ENCODE measurements at regions not wholly inside any gene's neighbourhood (a gene's known extent, or its start where the extent isn't known, plus 50 kb on each side); places are given as distances from the start of the nearest gene placed in this dataset.
"Not testable (repeated sequence)": the region's sequence is repeated elsewhere in the genome, so short reads cannot be mapped to it uniquely, and the experiment has no call there.

DNA sequence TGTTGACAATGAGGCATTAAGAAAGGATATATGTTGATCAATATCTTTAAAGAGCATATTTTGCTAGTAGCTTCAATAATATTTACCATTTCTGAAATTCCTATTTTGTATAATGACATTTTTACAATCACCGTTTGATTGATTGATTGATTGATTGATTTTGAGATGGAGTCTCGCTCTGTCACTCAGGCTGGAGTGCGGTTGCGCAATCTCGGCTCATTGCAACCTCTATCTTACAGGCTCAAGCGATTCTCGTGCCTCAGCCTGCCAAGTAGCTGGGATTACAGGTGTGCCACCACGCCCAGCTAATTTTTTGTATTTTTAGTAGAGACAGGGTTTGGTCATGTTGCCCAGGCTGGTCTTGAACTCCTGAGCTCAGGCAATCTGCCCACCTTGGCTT, 150.9 kb upstream of the TEX13D start:
- H3K4me3 ChIP-seq; H3K4me1 ChIP-seq (replicated peaks; ENCODE audit: insufficient read depth); H3K27me3 ChIP-seq (ENCODE audit: insufficient read depth, low read depth); H3K27ac ChIP-seq; H4K20me1 ChIP-seq (ENCODE audit: insufficient read depth); CTCF ChIA-PET; H3K4me2 ChIP-seq; H3F3A ChIP-seq (ENCODE audit: insufficient read depth, low read depth); BruUV-seq (replicated peaks); H3K36me3 ChIP-seq (ENCODE audit: low read depth); H2AFZ ChIP-seq; intact Hi-C loops (cut with micrococcal nuclease; ENCODE audit: unreplicated experiment); H3K9me3 ChIP-seq (ENCODE audit: insufficient read depth, low read depth); DNase-seq; H3K9me2 ChIP-seq (ENCODE audit: insufficient read depth); H3K79me2 ChIP-seq (ENCODE audit: low read depth); POLR2A ChIA-PET (ENCODE audit: unreplicated experiment): not testable (repeated sequence)

DNA sequence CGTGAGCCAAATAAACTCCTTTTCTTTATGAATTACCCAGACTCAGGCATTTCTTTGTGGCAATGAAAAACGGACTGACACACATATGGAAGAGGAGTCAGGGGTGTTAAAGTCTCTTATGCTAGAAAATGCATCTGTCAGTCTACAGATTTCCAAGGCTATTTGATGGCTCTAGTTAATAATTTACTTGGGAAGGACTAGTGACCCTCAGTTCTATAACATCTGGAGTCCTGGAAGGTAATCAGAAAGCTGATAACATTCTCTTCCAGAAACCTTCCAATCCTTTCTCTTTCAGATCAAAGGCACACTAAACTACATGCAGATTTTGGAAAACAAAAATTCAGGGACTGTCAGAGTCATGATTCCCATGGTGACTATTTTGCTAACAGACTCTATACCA, 142.0 kb upstream of the TEX13D start:
- H3K27ac ChIP-seq = no peak overlapping the region
- no peak overlapping the region for H3K4me2 ChIP-seq
- H3K79me2 ChIP-seq (ENCODE audit: low read depth) = no peaks in the 10 kb centered on the region
- no peak for TF ChIP-seq EZH2 (IDR thresholded peaks at IDR 0.05; ENCODE audit: low read depth)
- TF ChIP-seq, protein P1, sequence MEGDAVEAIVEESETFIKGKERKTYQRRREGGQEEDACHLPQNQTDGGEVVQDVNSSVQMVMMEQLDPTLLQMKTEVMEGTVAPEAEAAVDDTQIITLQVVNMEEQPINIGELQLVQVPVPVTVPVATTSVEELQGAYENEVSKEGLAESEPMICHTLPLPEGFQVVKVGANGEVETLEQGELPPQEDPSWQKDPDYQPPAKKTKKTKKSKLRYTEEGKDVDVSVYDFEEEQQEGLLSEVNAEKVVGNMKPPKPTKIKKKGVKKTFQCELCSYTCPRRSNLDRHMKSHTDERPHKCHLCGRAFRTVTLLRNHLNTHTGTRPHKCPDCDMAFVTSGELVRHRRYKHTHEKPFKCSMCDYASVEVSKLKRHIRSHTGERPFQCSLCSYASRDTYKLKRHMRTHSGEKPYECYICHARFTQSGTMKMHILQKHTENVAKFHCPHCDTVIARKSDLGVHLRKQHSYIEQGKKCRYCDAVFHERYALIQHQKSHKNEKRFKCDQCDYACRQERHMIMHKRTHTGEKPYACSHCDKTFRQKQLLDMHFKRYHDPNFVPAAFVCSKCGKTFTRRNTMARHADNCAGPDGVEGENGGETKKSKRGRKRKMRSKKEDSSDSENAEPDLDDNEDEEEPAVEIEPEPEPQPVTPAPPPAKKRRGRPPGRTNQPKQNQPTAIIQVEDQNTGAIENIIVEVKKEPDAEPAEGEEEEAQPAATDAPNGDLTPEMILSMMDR (conservative IDR thresholded peaks at IDR 0.05) = no peak
- POLR2A ChIA-PET (ENCODE audit: unreplicated experiment) = no interaction called here
- H3K4me1 ChIP-seq (replicated peaks; ENCODE audit: insufficient read depth) = no peaks in the 10 kb centered on the region
- CTCF ChIA-PET = no interaction called here
- no peaks in the 10 kb centered on the region for H3K9me3 ChIP-seq (ENCODE audit: insufficient read depth, low read depth)
- H3K4me3 ChIP-seq = no peak overlapping the region
- H3K36me3 ChIP-seq (ENCODE audit: low read depth) = no peaks in the 10 kb centered on the region
- no peaks in the 10 kb centered on the region for H4K20me1 ChIP-seq (ENCODE audit: insufficient read depth)
- no peaks in the 10 kb centered on the region for H3K27me3 ChIP-seq (ENCODE audit: insufficient read depth, low read depth)
- BruUV-seq (replicated peaks) = no TSS peak
- H3K9me2 ChIP-seq (ENCODE audit: insufficient read depth) = no peaks in the 10 kb centered on the region
- DNase-seq = no peak
- intact Hi-C loops (cut with micrococcal nuclease; ENCODE audit: unreplicated experiment) = no loop called here
- no peak overlapping the region for H2AFZ ChIP-seq
- no peaks in the 10 kb centered on the region for H3F3A ChIP-seq (ENCODE audit: insufficient read depth, low read depth)

DNA sequence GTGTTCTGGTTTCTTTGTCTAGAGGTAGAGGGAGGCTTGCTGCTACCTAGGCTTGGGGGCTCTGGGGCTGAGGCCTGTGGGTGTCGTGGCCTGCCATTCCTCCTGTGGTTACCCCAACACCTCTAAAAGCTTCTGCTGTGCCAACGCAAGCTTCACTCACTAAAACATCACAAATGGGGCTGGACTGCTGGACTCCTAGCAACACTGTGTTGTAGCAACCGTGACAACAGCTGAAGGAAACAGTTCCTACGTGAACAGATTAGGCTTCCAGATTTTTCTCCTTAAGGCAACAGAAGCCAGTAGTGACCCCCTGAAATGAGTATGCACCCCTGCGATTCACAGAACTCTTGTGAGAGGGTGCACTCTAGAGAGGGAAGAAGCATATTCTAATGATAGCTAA, 138.3 kb upstream of the TEX13D start:
- TF ChIP-seq EZH2 (IDR thresholded peaks at IDR 0.05; ENCODE audit: low read depth) = no peak
- TF ChIP-seq, protein P1 (conservative IDR thresholded peaks at IDR 0.05) = no peak
- BruUV-seq (replicated peaks) = no TSS peak
- ChIA-PET POLR2A (ENCODE audit: unreplicated experiment) (no interaction called here), CTCF (no interaction called here)
- intact Hi-C loops (cut with micrococcal nuclease; ENCODE audit: unreplicated experiment) = no loop called here
- Histone ChIP-seq H3K79me2 (ENCODE audit: low read depth) (no peaks in the 10 kb centered on the region), H3K4me1 (replicated peaks; ENCODE audit: insufficient read depth) (no peaks in the 10 kb centered on the region), H3K4me3 (no peak overlapping the region), H3K36me3 (ENCODE audit: low read depth) (no peaks in the 10 kb centered on the region), H3K4me2 (no peak overlapping the region), H3K27me3 (ENCODE audit: insufficient read depth, low read depth) (no peaks in the 10 kb centered on the region), H4K20me1 (ENCODE audit: insufficient read depth) (no peaks in the 10 kb centered on the region), H3K9me3 (ENCODE audit: insufficient read depth, low read depth) (no peaks in the 10 kb centered on the region), H3F3A (ENCODE audit: insufficient read depth, low read depth) (no peaks in the 10 kb centered on the region), H3K9me2 (ENCODE audit: insufficient read depth) (no peaks in the 10 kb centered on the region), H3K27ac (no peak overlapping the region), H2AFZ (no peak overlapping the region)
- no peak for DNase-seq

DNA sequence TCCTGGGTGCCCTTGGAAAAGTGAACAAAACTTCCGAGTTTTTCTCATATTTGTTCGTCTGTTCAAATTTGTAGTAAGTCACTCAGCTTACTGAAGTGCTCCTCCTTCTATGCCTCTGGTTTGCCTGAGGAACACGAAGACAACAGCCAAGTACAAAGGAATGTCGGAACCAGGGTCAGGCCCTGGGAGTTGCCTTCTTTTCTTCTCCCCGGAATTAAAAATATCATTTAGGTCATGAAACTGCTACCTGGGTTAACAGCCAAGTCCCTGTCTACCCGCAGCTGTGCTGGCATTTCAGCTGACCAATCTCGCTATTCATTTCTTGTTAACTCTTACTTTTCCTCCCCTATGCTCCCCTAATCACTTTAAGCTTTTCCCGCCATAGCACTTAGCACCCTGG, 137.6 kb upstream of the TEX13D start:
- intact Hi-C loops (cut with micrococcal nuclease; ENCODE audit: unreplicated experiment) = no loop called here
- ChIA-PET POLR2A (ENCODE audit: unreplicated experiment) (no interaction called here), CTCF (no interaction called here)
- H4K20me1 ChIP-seq (ENCODE audit: insufficient read depth) = no peaks in the 10 kb centered on the region
- no peaks in the 10 kb centered on the region for H3K9me3 ChIP-seq (ENCODE audit: insufficient read depth, low read depth)
- H2AFZ ChIP-seq = no peak overlapping the region
- no TSS peak for BruUV-seq (replicated peaks)
- H3K27ac ChIP-seq = no peak overlapping the region
- H3K27me3 ChIP-seq (ENCODE audit: insufficient read depth, low read depth) = no peaks in the 10 kb centered on the region
- no peak for DNase-seq
- H3K9me2 ChIP-seq (ENCODE audit: insufficient read depth) = no peaks in the 10 kb centered on the region
- no peaks in the 10 kb centered on the region for H3K79me2 ChIP-seq (ENCODE audit: low read depth)
- H3F3A ChIP-seq (ENCODE audit: insufficient read depth, low read depth) = no peaks in the 10 kb centered on the region
- no peak overlapping the region for H3K4me2 ChIP-seq
- no peaks in the 10 kb centered on the region for H3K36me3 ChIP-seq (ENCODE audit: low read depth)
- no peaks in the 10 kb centered on the region for H3K4me1 ChIP-seq (replicated peaks; ENCODE audit: insufficient read depth)
- TF ChIP-seq, protein P1 (conservative IDR thresholded peaks at IDR 0.05) = no peak
- no peak for TF ChIP-seq EZH2 (IDR thresholded peaks at IDR 0.05; ENCODE audit: low read depth)
- no peak overlapping the region for H3K4me3 ChIP-seq

Data from PC-9 (cell line).